Mucosa of descending colon (tissue), 3 donors: ENCODE measurements at regions not wholly inside any gene's neighbourhood (a gene's known extent, or its start where the extent isn't known, plus 50 kb on each side); places are given as distances from the start of the nearest gene placed in this dataset.

Experiments
- ATAC-seq: fragments of 200-7000 bp; cut with Tn5 transposase; one replicate; pipeline ENCODE4 v1.9.1; 2020; ENCODE audit warnings: mild to moderate bottlenecking, moderate library complexity
- DNase-seq, 3 donors: peaks; one replicate each; pipeline ENCODE4 v3.0.0-alpha.2; 2020
- H3K36me3 ChIP-seq: fragments of 200-600 bp; one replicate; pipeline ENCODE4 v1.8.0; 2021; ENCODE audit warnings: low read depth, mild to moderate bottlenecking
- H3K4me1 ChIP-seq: fragments of 200-600 bp; one replicate; pipeline ENCODE4 v1.8.0; 2021; ENCODE audit warnings: low read depth, mild to moderate bottlenecking
- H3K4me3 ChIP-seq: fragments of 200-600 bp; one replicate; pipeline ENCODE4 v1.8.0; 2021; ENCODE audit warnings: mild to moderate bottlenecking
- H3K9me3 ChIP-seq: fragments of 200-600 bp; one replicate; pipeline ENCODE4 v1.8.0; 2021; ENCODE audit warnings: mild to moderate bottlenecking
- CTCF ChIP-seq: fragments of 200-600 bp; IDR thresholded peaks from one replicate; pipeline ENCODE4 v1.8.0; 2022; ENCODE audit warnings: antibody characterized with exemption, mild to moderate bottlenecking
- intact Hi-C, 2 donors: fragments of 100-400 bp; cut with DNase I in 1 of 2; cut with micrococcal nuclease in 1 of 2; formaldehyde crosslinking; loops; one replicate each; pipeline versions ENCODE4 v1.11.0 to v1.11.1; 2022; cut with DNase I, micrococcal nuclease
- donor health status: DM: no; HTN: no; CAD: no; lungs with moderate emphysema.
- donor health status: DM: no; HTN: no; CAD: no.
- donor health status: DM: no; HTN: yes; CAD: no.

DNA sequence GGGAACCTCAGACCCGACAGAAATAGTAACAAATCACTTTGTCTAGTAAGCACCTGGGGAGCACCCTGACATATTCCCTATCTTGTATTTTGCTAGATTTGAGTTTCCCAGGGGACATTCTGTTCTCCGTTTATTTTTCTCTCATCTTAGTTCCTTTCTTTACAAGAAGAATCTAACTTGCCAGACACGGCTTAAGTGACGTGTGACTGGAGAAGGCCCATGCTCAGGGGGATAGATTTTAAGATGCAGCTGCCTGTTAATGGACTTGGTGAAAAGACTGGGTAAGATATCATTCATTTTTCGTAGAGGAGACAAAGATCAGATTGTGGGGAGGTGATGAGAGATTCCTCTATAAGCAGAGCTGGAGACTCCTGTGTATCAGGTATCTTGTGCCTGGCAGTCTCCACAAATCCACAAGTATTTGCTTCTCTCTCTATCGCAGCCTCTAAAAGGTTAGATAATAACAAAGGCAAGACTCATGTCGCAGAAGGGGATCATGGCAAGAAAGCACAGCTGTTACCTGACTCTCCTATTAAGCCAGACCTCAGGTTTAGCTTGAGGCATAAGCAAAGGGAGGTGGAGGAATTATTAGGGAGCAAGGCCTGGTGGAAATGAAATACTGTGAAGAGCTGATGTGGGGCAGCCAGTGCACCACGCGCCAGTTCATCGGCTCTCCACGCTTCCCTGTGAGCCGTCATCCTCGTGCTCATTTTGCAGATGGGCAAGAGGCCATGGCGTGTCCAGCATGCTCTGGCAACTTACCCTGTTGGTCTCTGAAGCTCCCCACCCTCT, 347.2 kb upstream of the TNP1 start:
- intact Hi-C loops: no loop called here
- no peaks in the 10 kb centered on the region for H3K4me1 ChIP-seq
- ATAC-seq: no peak
- H3K4me3 ChIP-seq: no peak overlapping the region
- no peak for TF ChIP-seq CTCF
- no peak for DNase-seq
- no peaks in the 10 kb centered on the region for H3K9me3 ChIP-seq
- H3K36me3 ChIP-seq: no peaks in the 10 kb centered on the region

- Histone ChIP-seq H3K4me1 (no peaks in the 10 kb centered on the region), H3K4me3 (no peak overlapping the region), H3K36me3 (no peaks in the 10 kb centered on the region), H3K9me3 (no peaks in the 10 kb centered on the region)
- ATAC-seq (no peak), DNase-seq (no peak)
- TF ChIP-seq CTCF: no peak
- intact Hi-C loops: no loop called here
Observed at GRCh38 chr2:217206016-217206725, 346.3 kb upstream of the TNP1 start.

- no peak for ATAC-seq
- intact Hi-C loops: no loop called here
- no peak for TF ChIP-seq CTCF
- Histone ChIP-seq H3K4me1 (no peaks in the 10 kb centered on the region), H3K9me3 (no peaks in the 10 kb centered on the region), H3K36me3 (no peaks in the 10 kb centered on the region), H3K4me3 (no peak overlapping the region)
- DNase-seq: no peak
Observed at GRCh38 chr2:217204358-217204757, 344.5 kb upstream of the TNP1 start.

DNA sequence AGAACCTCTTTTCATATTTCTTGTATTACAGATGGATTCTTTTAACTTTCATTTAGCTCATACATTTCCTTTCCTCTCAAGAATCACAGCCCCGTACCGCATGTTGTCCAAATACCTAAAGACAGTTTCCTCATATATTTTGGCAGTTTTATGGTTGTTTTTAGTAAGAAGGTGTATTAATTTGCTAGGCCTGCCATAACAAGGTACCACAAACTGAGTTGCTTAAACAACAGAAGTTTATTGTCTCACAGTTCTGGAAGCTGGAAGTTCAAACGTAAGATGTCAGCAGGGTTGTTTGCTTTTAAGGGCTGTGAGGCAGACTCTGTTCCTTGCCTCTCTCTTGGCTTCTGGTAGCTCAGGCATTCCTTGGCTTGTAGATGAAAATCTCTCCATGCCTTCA, 343.2 kb upstream of the TNP1 start:
- no peak for ATAC-seq
- DNase-seq: no peak
- no peak for TF ChIP-seq CTCF

DNA sequence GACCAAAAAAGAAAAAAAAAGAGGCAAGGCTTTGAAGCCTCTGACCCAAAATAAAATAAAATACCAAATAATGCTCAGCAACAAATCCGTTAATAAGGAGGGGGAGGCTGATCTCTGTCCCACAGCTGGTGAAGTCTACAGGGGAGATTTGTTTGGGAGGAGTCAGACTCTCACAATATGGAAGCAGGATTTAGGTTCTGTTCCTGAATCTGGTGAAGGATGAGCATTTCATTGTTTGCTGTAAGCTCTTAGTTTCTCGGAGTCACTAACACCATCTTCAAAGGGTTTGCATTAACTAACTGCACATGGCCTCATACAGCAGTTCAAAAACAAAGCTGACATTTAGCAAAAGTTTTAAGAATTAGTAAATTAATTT, 339.4 kb upstream of the TNP1 start:
- ATAC-seq: no peak
- H3K4me1 ChIP-seq: no peaks in the 10 kb centered on the region
- no peak overlapping the region for H3K4me3 ChIP-seq
- no peak for TF ChIP-seq CTCF
- no peak for DNase-seq
- H3K36me3 ChIP-seq: no peaks in the 10 kb centered on the region
- intact Hi-C loops: no loop called here
- H3K9me3 ChIP-seq: no peaks in the 10 kb centered on the region

More for the DNA sequence above, 343.2 kb upstream of the TNP1 start:
- no peak overlapping the region for H3K4me3 ChIP-seq
- no peaks in the 10 kb centered on the region for H3K36me3 ChIP-seq
- no peaks in the 10 kb centered on the region for H3K4me1 ChIP-seq
- intact Hi-C loops: no loop called here
- no peaks in the 10 kb centered on the region for H3K9me3 ChIP-seq
